HEK293 (cell line): ENCODE measurements at regions not wholly inside any gene's neighbourhood (a gene's known extent, or its start where the extent isn't known, plus 50 kb on each side); places are given as distances from the start of the nearest gene placed in this dataset.

Experiments
- CTCF ChIP-seq: fragments of 450-650 bp; formaldehyde crosslinking; IDR thresholded peaks from 2 replicates; pipeline ENCODE4 v1.5.1; 2016; ENCODE audit warnings: missing biosample characterization, missing genetic modification characterization
- PRDM1 ChIP-seq: fragments of 450-650 bp; formaldehyde crosslinking; IDR thresholded peaks from 2 replicates; pipeline ENCODE4; 2016; ENCODE audit warnings: missing biosample characterization, missing genetic modification characterization
- REST ChIP-seq: fragments of 450-650 bp; formaldehyde crosslinking; IDR thresholded peaks from 2 replicates; pipeline ENCODE4 v1.5.1; 2016; ENCODE audit warnings: missing biosample characterization, missing genetic modification characterization
- YY1 ChIP-seq: fragments of 450-650 bp; formaldehyde crosslinking; IDR thresholded peaks from 2 replicates; pipeline ENCODE4 v1.5.1; 2018; ENCODE audit warnings: missing biosample characterization, missing genetic modification characterization
- ZNF518A ChIP-seq: fragments of 450-650 bp; formaldehyde crosslinking; conservative IDR thresholded peaks from 2 replicates; pipeline ENCODE4 v1.5.1; 2016; ENCODE audit warnings: low read depth, missing biosample characterization, missing genetic modification characterization
- ZNF521 ChIP-seq: fragments of 450-650 bp; formaldehyde crosslinking; IDR thresholded peaks from 2 replicates; pipeline ENCODE4 v1.5.1; 2017; ENCODE audit warnings: missing biosample characterization, mild to moderate bottlenecking, missing genetic modification characterization
- ZNF561 ChIP-seq: fragments of 450-650 bp; IDR thresholded peaks from 2 replicates; pipeline ENCODE4 v1.5.1; 2018; ENCODE audit warnings: missing biosample characterization, missing genetic modification characterization, borderline replicate concordance
- ZNF777 ChIP-seq: fragments of 450-650 bp; formaldehyde crosslinking; IDR thresholded peaks from 2 replicates; pipeline ENCODE4 v1.5.1; 2017; ENCODE audit warnings: missing biosample characterization, missing genetic modification characterization, borderline replicate concordance

- TF ChIP-seq CTCF (no peak), ZNF518A (tag by site-specific recombination) (no peak), ZNF777 (tag by site-specific recombination) (no peak), YY1 (no peak), REST (tag by site-specific recombination) (no peak), ZNF561 (tag by site-specific recombination) (no peak), ZNF521 (tag by site-specific recombination) (no peak), PRDM1 (no peak)
These were observed 102.9 kb upstream of the PHYHIPL start for GRCh38 chr10:59073456-59074053.
